BLaER1 treated with 17β-estradiol and CSF1 and Interleukin-3, amounts not matched to agents 10 nM and 100 nM (cell line): ENCODE measurements at regions not wholly inside any gene's neighbourhood (a gene's known extent, or its start where the extent isn't known, plus 50 kb on each side); places are given as distances from the start of the nearest gene placed in this dataset.

Source experiments
- H3K27ac ChIP-seq, 11 experiments: shearing (Covaris generic); formaldehyde crosslinking; 2 replicates each; pipeline ENCODE4 v1.8.1; 2022
- H3K27me3 ChIP-seq, 11 experiments: shearing (Covaris generic); formaldehyde crosslinking; 2 replicates each; pipeline ENCODE4 v1.8.1; 2022
- H3K36me3 ChIP-seq, 11 experiments: shearing (Covaris generic); formaldehyde crosslinking; 2 replicates each; pipeline ENCODE4 v1.8.1; 2022
- H3K4me1 ChIP-seq, 10 experiments: shearing (Covaris generic); formaldehyde crosslinking; 2 replicates each; pipeline ENCODE4 v1.8.1; 2022
- H3K4me2 ChIP-seq, 11 experiments: shearing (Covaris generic); formaldehyde crosslinking; 2 replicates each; pipeline ENCODE4 v1.8.1; 2022
- H3K4me3 ChIP-seq, 10 experiments: shearing (Covaris generic); formaldehyde crosslinking; 2 replicates each; pipeline ENCODE4 v1.8.1; 2022
- H3K9ac ChIP-seq, 11 experiments: shearing (Covaris generic); formaldehyde crosslinking; 2 replicates each; pipeline ENCODE4 v1.8.1; 2022
- H3K9me3 ChIP-seq, 11 experiments: shearing (Covaris generic); formaldehyde crosslinking; replicated peaks in 1 of 11; 2 replicates each; pipeline ENCODE4 v1.8.1; 2022
- H4K20me1 ChIP-seq, 11 experiments: shearing (Covaris generic); formaldehyde crosslinking; 2 replicates each; pipeline ENCODE4 v1.8.1; 2022
- Cebpa-rat ChIP-seq, 11 experiments: shearing (Covaris generic); IDR thresholded peaks; 2 replicates each; pipeline ENCODE4 v1.8.1; 2022

DNA sequence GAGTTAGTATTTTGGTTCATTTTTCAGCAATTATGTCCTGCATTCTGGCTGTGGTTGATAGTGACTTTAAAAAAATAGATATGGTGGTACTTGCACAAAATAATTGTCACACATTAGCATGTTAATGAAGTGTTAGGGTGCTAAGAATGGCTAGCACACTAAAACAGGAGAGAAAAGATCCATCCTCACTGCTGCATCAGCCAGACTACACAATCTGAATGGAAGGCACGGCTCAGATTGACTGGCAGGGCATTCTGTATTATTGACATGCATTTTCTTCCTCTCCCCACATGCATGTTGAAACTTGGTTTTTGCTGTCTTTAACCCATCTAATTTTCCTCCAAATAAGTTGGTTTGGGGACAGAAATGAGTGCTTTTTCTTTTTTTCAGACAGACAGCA is 306.3 kb downstream of the PRL start:
- TF ChIP-seq Cebpa-rat (IDR thresholded peaks at IDR 0.05): no peak
- H3K27ac ChIP-seq: peak overlapping the region in 2 of 11 experiments; percentile 0 to 29; a peak in 2 of 22 replicates
- peaks cover 0 to 38% (median 13%) of the 10 kb centered on the region in 11 experiments; a peak in 8 of 22 replicates for H3K36me3 ChIP-seq
- no peak overlapping the region for H3K9ac ChIP-seq
- H4K20me1 ChIP-seq: no peaks in the 10 kb centered on the region
- H3K4me2 ChIP-seq: peak overlapping the region in 2 of 11 experiments; percentile 1 to 23; a peak in 2 of 22 replicates
- no peaks in the 10 kb centered on the region for H3K27me3 ChIP-seq
- no peak overlapping the region for H3K4me3 ChIP-seq
- H3K9me3 ChIP-seq: peaks cover 0 to 9% (median 0%) of the 10 kb centered on the region in 11 experiments; a peak in 4 of 22 replicates
- peaks cover 37 to 65% (median 48%) of the 10 kb centered on the region in 10 experiments for H3K4me1 ChIP-seq

- Histone ChIP-seq H3K4me1 (peaks cover 27 to 63% (median 45%) of the 10 kb centered on the region in 10 experiments), H3K9ac (no peak overlapping the region), H4K20me1 (no peaks in the 10 kb centered on the region), H3K27ac (peak overlapping the region in 7 of 11 experiments; percentile 3 to 52 (median 29); a peak in 7 of 22 replicates), H3K27me3 (no peaks in the 10 kb centered on the region), H3K9me3 (peaks cover 0 to 9% (median 0%) of the 10 kb centered on the region in 11 experiments; a peak in 3 of 22 replicates), H3K36me3 (peaks cover 0 to 38% (median 13%) of the 10 kb centered on the region in 11 experiments; a peak in 8 of 22 replicates), H3K4me2 (peak overlapping the region in 10 of 11 experiments; percentile 4 to 28 (median 17); a peak in 8 of 22 replicates), H3K4me3 (no peak overlapping the region)
- TF ChIP-seq Cebpa-rat (IDR thresholded peaks at IDR 0.05): no peak
These were observed 304.5 kb downstream of the PRL start for GRCh38 chr6:21992178-21992967.

DNA sequence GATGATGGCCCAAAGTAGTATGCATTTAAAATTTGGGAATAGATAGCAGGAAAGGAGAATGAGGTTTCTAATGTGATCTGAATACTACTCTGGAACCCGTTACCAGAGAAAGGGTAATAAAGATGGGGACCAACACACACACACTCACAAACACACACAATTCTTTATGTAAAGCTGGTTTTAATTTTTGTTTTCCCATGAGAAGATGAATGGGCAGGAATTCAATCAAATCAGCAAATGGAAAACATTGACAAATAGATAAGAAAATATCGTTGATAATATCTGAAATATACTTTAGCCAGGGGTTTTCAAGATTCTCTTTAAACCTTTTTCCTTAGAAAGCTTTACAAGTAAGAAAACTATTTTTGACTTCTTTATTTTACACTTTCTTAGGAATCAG is 303.0 kb downstream of the PRL start:
- H3K4me1 ChIP-seq: peaks cover 32 to 65% (median 49%) of the 10 kb centered on the region in 10 experiments
- H3K9me3 ChIP-seq: peaks cover 0 to 9% (median 0%) of the 10 kb centered on the region in 11 experiments; a peak in 3 of 22 replicates
- H3K4me2 ChIP-seq: no peak overlapping the region
- TF ChIP-seq Cebpa-rat (IDR thresholded peaks at IDR 0.05): no peak
- no peaks in the 10 kb centered on the region for H4K20me1 ChIP-seq
- no peak overlapping the region for H3K27ac ChIP-seq
- H3K27me3 ChIP-seq: no peaks in the 10 kb centered on the region
- no peak overlapping the region for H3K9ac ChIP-seq
- H3K4me3 ChIP-seq: no peak overlapping the region
- peaks cover 0 to 34% (median 13%) of the 10 kb centered on the region in 11 experiments; a peak in 7 of 22 replicates for H3K36me3 ChIP-seq

GRCh38 chr6:21994821-21995220 is 302.0 kb downstream of the PRL start:
- H3K4me3 ChIP-seq: no peak overlapping the region
- no peak for TF ChIP-seq Cebpa-rat (IDR thresholded peaks at IDR 0.05)
- no peak overlapping the region for H3K4me2 ChIP-seq
- no peak overlapping the region for H3K9ac ChIP-seq
- H3K4me1 ChIP-seq: peaks cover 39 to 75% (median 56%) of the 10 kb centered on the region in 10 experiments
- peaks cover 0 to 5% (median 0%) of the 10 kb centered on the region in 11 experiments; a peak in 2 of 22 replicates for H3K9me3 ChIP-seq
- H3K27me3 ChIP-seq: no peaks in the 10 kb centered on the region
- no peaks in the 10 kb centered on the region for H4K20me1 ChIP-seq
- no peak overlapping the region for H3K27ac ChIP-seq
- peaks cover 0 to 37% (median 13%) of the 10 kb centered on the region in 11 experiments; a peak in 7 of 22 replicates for H3K36me3 ChIP-seq

DNA sequence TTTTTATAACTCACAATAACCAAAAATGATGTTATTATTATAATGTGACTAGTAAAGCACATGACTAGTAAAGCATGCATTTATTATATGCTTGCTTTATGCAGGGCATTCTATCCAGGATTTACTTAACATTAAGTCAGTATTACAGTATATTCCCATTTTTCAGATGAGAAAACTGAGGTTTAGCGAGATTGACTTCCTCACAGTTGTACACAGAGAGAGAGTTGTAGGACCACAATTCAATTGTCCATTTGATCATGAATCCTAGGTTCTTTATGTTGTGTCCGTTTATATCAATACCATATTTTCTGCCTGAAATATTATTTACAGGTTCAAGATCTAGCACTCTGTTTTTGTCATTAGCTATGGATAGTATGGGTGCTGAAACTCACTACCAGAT is 301.5 kb downstream of the PRL start:
- Histone ChIP-seq H3K4me1 (peaks cover 39 to 79% (median 57%) of the 10 kb centered on the region in 10 experiments), H4K20me1 (no peaks in the 10 kb centered on the region), H3K27ac (no peak overlapping the region), H3K4me3 (no peak overlapping the region), H3K36me3 (peaks cover 0 to 42% (median 13%) of the 10 kb centered on the region in 11 experiments; a peak in 7 of 22 replicates), H3K27me3 (no peaks in the 10 kb centered on the region), H3K9ac (no peak overlapping the region), H3K9me3 (peaks cover 0 to 5% (median 0%) of the 10 kb centered on the region in 11 experiments; a peak in 2 of 22 replicates), H3K4me2 (no peak overlapping the region; a peak in 1 of 22 replicates)
- no peak for TF ChIP-seq Cebpa-rat (IDR thresholded peaks at IDR 0.05)

DNA sequence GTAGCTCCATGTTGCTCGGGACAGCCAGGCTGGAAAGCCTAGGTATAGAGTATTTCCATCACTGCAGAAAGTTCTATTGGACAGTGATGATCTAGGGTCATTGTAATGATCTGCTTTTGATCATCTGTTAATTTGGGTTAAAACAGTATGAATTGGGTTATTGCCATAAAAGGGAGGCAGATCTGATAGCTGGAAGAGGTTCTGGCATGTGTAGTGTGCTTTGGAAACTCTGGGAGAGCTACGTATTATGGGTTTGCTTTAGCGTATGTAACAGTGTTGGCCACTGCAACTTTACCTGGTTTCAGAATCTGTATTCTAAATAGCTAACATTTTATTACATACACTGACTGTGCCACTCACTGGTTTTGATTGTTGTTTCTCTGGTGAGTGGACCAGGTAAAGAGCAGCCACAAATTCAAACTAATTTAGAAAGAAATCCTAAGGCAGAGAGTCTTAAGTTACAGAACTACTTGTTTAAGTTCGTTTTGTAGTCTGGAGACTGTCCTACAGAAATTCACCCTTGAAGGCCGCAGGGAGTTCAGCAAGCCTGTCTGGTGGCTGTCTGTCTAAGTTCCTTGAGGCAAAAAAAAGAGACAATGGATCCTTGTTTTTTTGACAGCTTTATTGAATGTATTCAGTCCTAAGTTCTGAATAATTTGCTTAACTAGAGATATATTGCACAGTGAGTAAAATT is 300.3 kb downstream of the PRL start:
- Histone ChIP-seq H3K4me1 (peaks cover 42 to 68% (median 56%) of the 10 kb centered on the region in 10 experiments), H3K9me3 (peaks cover 0 to 1% (median 0%) of the 10 kb centered on the region in 11 experiments; a peak in 2 of 22 replicates), H3K4me3 (no peak overlapping the region), H3K4me2 (peak overlapping the region; percentile 43 to 82 (median 75); a peak in 19 of 22 replicates), H3K9ac (peak overlapping the region in 6 of 11 experiments; percentile 25 to 45 (median 32); a peak in 7 of 22 replicates), H3K27ac (peak overlapping the region in 8 of 11 experiments; percentile 30 to 70 (median 56); a peak in 16 of 22 replicates), H3K36me3 (peaks cover 0 to 48% (median 8%) of the 10 kb centered on the region in 11 experiments; a peak in 7 of 22 replicates), H3K27me3 (no peaks in the 10 kb centered on the region), H4K20me1 (no peaks in the 10 kb centered on the region)
- no peak for TF ChIP-seq Cebpa-rat (IDR thresholded peaks at IDR 0.05)

DNA sequence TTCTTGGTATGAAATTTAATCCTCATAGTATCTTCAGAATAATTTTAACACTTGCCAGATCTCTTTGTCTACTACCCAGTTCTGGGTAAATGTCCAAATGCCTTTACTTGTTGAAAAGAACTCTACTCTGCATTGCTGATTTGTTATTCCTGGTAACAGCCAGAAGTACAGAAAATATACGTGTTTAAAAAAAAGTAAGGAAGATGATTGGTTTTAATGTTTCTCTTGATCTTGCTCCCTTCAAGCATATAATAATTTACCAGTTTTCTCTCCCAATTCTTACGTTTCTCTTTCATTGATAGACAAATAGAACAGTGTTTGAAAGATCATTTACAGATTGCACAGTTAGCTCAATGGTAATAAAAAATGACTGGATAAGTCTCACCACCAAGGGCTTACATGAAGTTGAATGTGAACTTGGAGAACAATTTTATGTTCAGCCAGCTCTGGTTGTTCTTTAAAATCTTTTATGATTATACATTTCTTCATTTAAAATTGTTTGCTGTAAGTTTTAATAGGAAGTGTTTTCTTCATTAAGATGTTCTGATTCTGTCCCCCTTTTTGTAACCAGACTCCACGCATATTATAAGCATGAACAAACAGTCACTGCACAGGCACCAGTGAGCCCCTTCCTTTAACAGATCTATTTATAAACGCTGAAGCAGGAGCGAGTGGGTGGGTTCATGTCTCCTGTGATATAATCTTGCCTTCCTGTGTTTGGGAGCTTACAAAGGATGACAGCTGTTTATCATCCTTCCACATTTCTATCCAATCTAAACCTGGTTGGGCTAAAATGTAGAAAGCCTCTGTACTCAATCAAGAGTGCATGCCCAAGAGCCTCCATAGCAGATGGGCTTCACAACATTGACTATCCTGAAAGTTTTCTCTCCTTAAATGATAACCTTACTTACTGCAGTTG is 299.5 kb downstream of the PRL start:
- Histone ChIP-seq H3K27ac (peak overlapping the region in 8 of 11 experiments; percentile 30 to 70 (median 56); a peak in 16 of 22 replicates), H3K9ac (peak overlapping the region in 7 of 11 experiments; percentile 25 to 45 (median 38); a peak in 10 of 22 replicates), H3K4me3 (peak overlapping the region in 2 of 10 experiments; percentile 5 to 12; a peak in 3 of 20 replicates), H3K4me1 (peaks cover 39 to 60% (median 50%) of the 10 kb centered on the region in 10 experiments), H3K36me3 (peaks cover 0 to 41% (median 5%) of the 10 kb centered on the region in 11 experiments; a peak in 5 of 22 replicates), H4K20me1 (no peaks in the 10 kb centered on the region), H3K9me3 (no peaks in the 10 kb centered on the region; a peak in 1 of 22 replicates), H3K4me2 (peak overlapping the region; percentile 43 to 82 (median 75)), H3K27me3 (no peaks in the 10 kb centered on the region)
- TF ChIP-seq Cebpa-rat (IDR thresholded peaks at IDR 0.05): no peak
